ENCODE measurements at regions not wholly inside any gene's neighbourhood (a gene's known extent, or its start where the extent isn't known, plus 50 kb on each side); places are given as distances from the start of the nearest gene placed in this dataset.

GRCh38 chr1:216883518-216883917, 160.3 kb upstream of the ESRRG start:
- no peak for DNase-seq
- no peak for ATAC-seq
- intact Hi-C loops (cut with DNase I, micrococcal nuclease), result no loop called here

- DNase-seq (no peak), ATAC-seq (no peak)
- intact Hi-C loops (cut with DNase I, micrococcal nuclease), result no loop called here
These were observed 158.5 kb upstream of the ESRRG start for GRCh38 chr1:216881695-216882094.

- no peak for DNase-seq
- ATAC-seq, result no peak
- intact Hi-C loops (cut with DNase I, micrococcal nuclease), result no loop called here
These were observed 143.5 kb upstream of the ESRRG start for GRCh38 chr1:216866714-216867113.

GRCh38 chr1:216855810-216856209, 132.6 kb upstream of the ESRRG start:
- DNase-seq (no peak), ATAC-seq (no peak)
- intact Hi-C loops (cut with DNase I, micrococcal nuclease), result no loop called here

GRCh38 chr1:216854836-216855484, 131.7 kb upstream of the ESRRG start:
- no peak for ATAC-seq
- no peak for DNase-seq
- intact Hi-C loops (cut with DNase I, micrococcal nuclease), result no loop called here

GRCh38 chr1:216851073-216851472, 127.8 kb upstream of the ESRRG start:
- intact Hi-C loops (cut with DNase I, micrococcal nuclease), result no loop called here
- DNase-seq (no peak), ATAC-seq (no peak)

- no peak for DNase-seq
- ATAC-seq, result no peak
- intact Hi-C loops (cut with DNase I, micrococcal nuclease), result no loop called here
These were observed 125.9 kb upstream of the ESRRG start for GRCh38 chr1:216849146-216849545.

GRCh38 chr1:216847397-216848036, 124.3 kb upstream of the ESRRG start:
- DNase-seq, result no peak
- intact Hi-C loops (cut with DNase I, micrococcal nuclease), result no loop called here
- no peak for ATAC-seq

- intact Hi-C loops (cut with DNase I, micrococcal nuclease), result no loop called here
- no peak for ATAC-seq
- no peak for DNase-seq
These were observed 123.1 kb upstream of the ESRRG start for GRCh38 chr1:216846339-216846738.

- intact Hi-C loops (cut with DNase I, micrococcal nuclease), result no loop called here
- ATAC-seq (no peak), DNase-seq (no peak)
These were observed 120.2 kb upstream of the ESRRG start for GRCh38 chr1:216843409-216843808.

GRCh38 chr1:216841165-216841564, 117.9 kb upstream of the ESRRG start:
- DNase-seq, result no peak
- intact Hi-C loops (cut with DNase I, micrococcal nuclease), result no loop called here
- no peak for ATAC-seq

- ATAC-seq (no peak), DNase-seq (no peak)
- intact Hi-C loops (cut with DNase I, micrococcal nuclease), result no loop called here
These were observed 113.1 kb upstream of the ESRRG start for GRCh38 chr1:216836316-216836715.

GRCh38 chr1:216833509-216833908, 110.3 kb upstream of the ESRRG start:
- intact Hi-C loops (cut with DNase I, micrococcal nuclease), result no loop called here
- DNase-seq (no peak), ATAC-seq (no peak)

GRCh38 chr1:216832192-216832591, 109.0 kb upstream of the ESRRG start:
- DNase-seq, result no peak
- ATAC-seq, result no peak
- intact Hi-C loops (cut with DNase I, micrococcal nuclease), result no loop called here

- intact Hi-C loops (cut with DNase I, micrococcal nuclease), result no loop called here
- no peak for DNase-seq
- ATAC-seq, result no peak
These were observed 107.4 kb upstream of the ESRRG start for GRCh38 chr1:216830424-216831210.

- ATAC-seq, result no peak
- intact Hi-C loops (cut with DNase I, micrococcal nuclease), result no loop called here
These were observed 104.0 kb upstream of the ESRRG start for GRCh38 chr1:216827251-216827650.

GRCh38 chr1:216826646-216827045, 103.4 kb upstream of the ESRRG start:
- intact Hi-C loops (cut with DNase I, micrococcal nuclease), result no loop called here
- ATAC-seq (peak; percentile 89), DNase-seq (no peak)

More at GRCh38 chr1:216827251-216827650, 104.0 kb upstream of the ESRRG start:
- no peak for DNase-seq

GRCh38 chr1:216826214-216826613, 103.0 kb upstream of the ESRRG start:
- peak; percentile 79 for ATAC-seq
- intact Hi-C loops (cut with DNase I, micrococcal nuclease), result no loop called here
- DNase-seq, result no peak

- intact Hi-C loops (cut with DNase I, micrococcal nuclease), result no loop called here
- ATAC-seq (no peak), DNase-seq (no peak)
These were observed 102.3 kb upstream of the ESRRG start for GRCh38 chr1:216825557-216825956.

GRCh38 chr1:216824511-216824910, 101.3 kb upstream of the ESRRG start:
- DNase-seq (no peak), ATAC-seq (no peak)
- intact Hi-C loops (cut with DNase I, micrococcal nuclease), result no loop called here

All from left colon (tissue), 2 donors.